Loucy (cell line): ENCODE measurements at regions not wholly inside any gene's neighbourhood (a gene's known extent, or its start where the extent isn't known, plus 50 kb on each side); places are given as distances from the start of the nearest gene placed in this dataset.
"Not testable (repeated sequence)": the region's sequence is repeated elsewhere in the genome, so short reads cannot be mapped to it uniquely, and the experiment has no call there.

Experiments used
- H2AFZ ChIP-seq: fragments of 200-600 bp; sonication (generic); 2 replicates; pipeline ENCODE4 v1.6.0; 2016; ENCODE audit warnings: antibody characterized with exemption, mild to moderate bottlenecking, low read length, moderate library complexity
- H3F3A ChIP-seq: fragments of 200-600 bp; 2 replicates; pipeline ENCODE4 v1.6.0; 2016; ENCODE audit warnings: antibody characterized with exemption, low read depth, mild to moderate bottlenecking
- H3K27me3 ChIP-seq: fragments of 200-600 bp; sonication (generic); 2 replicates; pipeline ENCODE4 v1.6.1; 2014; ENCODE audit warnings: low read length, mild to moderate bottlenecking; ENCODE audit not compliant: insufficient read depth, poor library complexity, severe bottlenecking
- H3K36me3 ChIP-seq: fragments of 200-600 bp; sonication (generic); 2 replicates; pipeline ENCODE4 v1.6.1; 2016; ENCODE audit warnings: low read length; ENCODE audit not compliant: insufficient read depth
- H3K4me1 ChIP-seq: fragments of 200-600 bp; sonication (generic); 2 replicates; pipeline ENCODE4 v1.5.1; 2014; ENCODE audit warnings: low read length, mild to moderate bottlenecking; ENCODE audit not compliant: insufficient read depth, poor library complexity, severe bottlenecking
- H3K4me2 ChIP-seq: fragments of 200-600 bp; sonication (generic); 2 replicates; pipeline ENCODE4 v1.6.0; 2014; ENCODE audit warnings: antibody characterized with exemption, low read length, low read depth, mild to moderate bottlenecking; ENCODE audit not compliant: poor library complexity, severe bottlenecking
- H3K4me3 ChIP-seq: fragments of 200-600 bp; sonication (generic); 2 replicates; pipeline ENCODE4 v1.5.1; 2014; ENCODE audit warnings: low read length, mild to moderate bottlenecking, mixed read lengths; ENCODE audit not compliant: poor library complexity, severe bottlenecking
- H3K79me2 ChIP-seq: fragments of 200-600 bp; sonication (generic); 2 replicates; pipeline ENCODE4 v1.6.1; 2014; ENCODE audit warnings: low read length; ENCODE audit not compliant: insufficient read depth
- H3K9ac ChIP-seq: fragments of 200-600 bp; sonication (generic); 2 replicates; pipeline ENCODE4 v1.6.0; 2014; ENCODE audit warnings: mild to moderate bottlenecking, low read depth, low read length, moderate library complexity; ENCODE audit not compliant: poor library complexity, severe bottlenecking
- H3K9me2 ChIP-seq: fragments of 200-600 bp; sonication (generic); replicated peaks from 2 replicates; pipeline ENCODE4 v1.6.1; 2016; ENCODE audit warnings: low read depth, low read length, mixed read lengths
- H3K9me3 ChIP-seq: fragments of 200-600 bp; sonication (generic); 2 replicates; pipeline ENCODE4 v1.6.1; 2014; ENCODE audit warnings: mild to moderate bottlenecking, antibody characterized with exemption, low read length, low read depth; ENCODE audit not compliant: insufficient read depth
- H4K20me1 ChIP-seq: fragments of 200-600 bp; sonication (generic); 2 replicates; pipeline ENCODE4 v1.6.0; 2014; ENCODE audit warnings: antibody characterized with exemption, low read length, mild to moderate bottlenecking; ENCODE audit not compliant: insufficient read depth, poor library complexity, severe bottlenecking
- EZH2phosphoT487 ChIP-seq: fragments of 200-600 bp; IDR thresholded peaks from 2 replicates; pipeline ENCODE4 v1.6.1; 2018; ENCODE audit warnings: antibody characterized with exemption, mild to moderate bottlenecking, moderate library complexity, borderline replicate concordance
- TF ChIP-seq, protein P1 (sequence below): fragments of 200-600 bp; sonication (generic); conservative IDR thresholded peaks from 2 replicates; pipeline ENCODE4 v1.5.1; 2014; ENCODE audit warnings: mild to moderate bottlenecking, antibody characterized with exemption, low read length

DNA sequence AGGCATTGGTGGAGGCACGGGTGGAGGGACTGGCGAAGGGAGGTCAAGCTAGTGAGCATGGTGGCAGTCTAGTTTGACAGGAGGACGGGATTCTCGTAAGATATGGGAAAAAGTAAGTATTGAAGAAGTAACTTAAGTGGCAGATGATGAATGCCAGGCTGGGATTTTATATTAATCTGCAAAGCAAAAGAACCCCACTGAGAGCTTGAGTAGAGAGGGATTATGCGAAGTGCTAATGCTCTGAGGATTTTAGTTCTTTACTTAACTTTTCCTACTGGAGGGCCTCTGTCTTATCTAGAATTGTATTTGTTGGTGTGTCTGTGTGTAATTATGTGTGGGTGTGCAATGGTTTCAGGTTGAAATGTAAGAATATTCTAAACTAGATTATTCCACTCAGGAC, 327.9 kb downstream of the FAT4 start:
- H3F3A ChIP-seq = no peaks in the 10 kb centered on the region

DNA sequence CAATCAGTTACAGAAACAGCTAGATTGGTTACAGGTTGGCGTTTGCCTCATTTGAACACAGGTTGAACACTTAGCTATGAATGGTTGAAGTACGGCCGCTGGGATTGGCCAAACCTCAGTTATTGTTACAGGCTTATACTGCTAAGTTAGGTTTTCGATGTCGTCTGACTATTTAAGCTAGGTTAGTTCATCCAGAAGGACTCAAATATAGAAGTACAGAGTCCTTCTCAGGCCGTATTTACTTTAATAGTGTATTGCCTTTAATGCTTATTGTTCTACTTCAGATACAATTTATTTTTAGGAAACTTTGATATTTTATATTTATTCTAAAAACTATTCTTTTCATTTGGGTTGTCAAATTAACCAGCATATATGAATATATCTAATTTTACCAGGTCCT, 334.7 kb downstream of the FAT4 start:
- Histone ChIP-seq H3K27me3 (no peaks in the 10 kb centered on the region), H3K9me3 (no peaks in the 10 kb centered on the region), H3K9me2 (no peaks in the 10 kb centered on the region), H3K4me2 (no peak overlapping the region), H3K9ac (no peak overlapping the region), H3F3A (no peaks in the 10 kb centered on the region), H3K4me1 (no peaks in the 10 kb centered on the region), H3K36me3 (no peaks in the 10 kb centered on the region), H4K20me1 (no peaks in the 10 kb centered on the region), H2AFZ (no peak overlapping the region), H3K4me3 (no peak overlapping the region), H3K79me2 (no peaks in the 10 kb centered on the region)
- TF ChIP-seq EZH2phosphoT487 = no peak

More for the DNA sequence above, 327.9 kb downstream of the FAT4 start:
- Histone ChIP-seq H3K9me2 (no peaks in the 10 kb centered on the region), H2AFZ (no peak overlapping the region), H3K79me2 (no peaks in the 10 kb centered on the region), H3K4me3 (no peak overlapping the region), H3K9me3 (no peaks in the 10 kb centered on the region), H3K4me1 (no peaks in the 10 kb centered on the region), H4K20me1 (no peaks in the 10 kb centered on the region), H3K27me3 (no peaks in the 10 kb centered on the region), H3K36me3 (no peaks in the 10 kb centered on the region), H3K9ac (no peak overlapping the region), H3K4me2 (no peak overlapping the region)
- TF ChIP-seq, protein P1, sequence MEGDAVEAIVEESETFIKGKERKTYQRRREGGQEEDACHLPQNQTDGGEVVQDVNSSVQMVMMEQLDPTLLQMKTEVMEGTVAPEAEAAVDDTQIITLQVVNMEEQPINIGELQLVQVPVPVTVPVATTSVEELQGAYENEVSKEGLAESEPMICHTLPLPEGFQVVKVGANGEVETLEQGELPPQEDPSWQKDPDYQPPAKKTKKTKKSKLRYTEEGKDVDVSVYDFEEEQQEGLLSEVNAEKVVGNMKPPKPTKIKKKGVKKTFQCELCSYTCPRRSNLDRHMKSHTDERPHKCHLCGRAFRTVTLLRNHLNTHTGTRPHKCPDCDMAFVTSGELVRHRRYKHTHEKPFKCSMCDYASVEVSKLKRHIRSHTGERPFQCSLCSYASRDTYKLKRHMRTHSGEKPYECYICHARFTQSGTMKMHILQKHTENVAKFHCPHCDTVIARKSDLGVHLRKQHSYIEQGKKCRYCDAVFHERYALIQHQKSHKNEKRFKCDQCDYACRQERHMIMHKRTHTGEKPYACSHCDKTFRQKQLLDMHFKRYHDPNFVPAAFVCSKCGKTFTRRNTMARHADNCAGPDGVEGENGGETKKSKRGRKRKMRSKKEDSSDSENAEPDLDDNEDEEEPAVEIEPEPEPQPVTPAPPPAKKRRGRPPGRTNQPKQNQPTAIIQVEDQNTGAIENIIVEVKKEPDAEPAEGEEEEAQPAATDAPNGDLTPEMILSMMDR = no peak
- no peak for TF ChIP-seq EZH2phosphoT487

DNA sequence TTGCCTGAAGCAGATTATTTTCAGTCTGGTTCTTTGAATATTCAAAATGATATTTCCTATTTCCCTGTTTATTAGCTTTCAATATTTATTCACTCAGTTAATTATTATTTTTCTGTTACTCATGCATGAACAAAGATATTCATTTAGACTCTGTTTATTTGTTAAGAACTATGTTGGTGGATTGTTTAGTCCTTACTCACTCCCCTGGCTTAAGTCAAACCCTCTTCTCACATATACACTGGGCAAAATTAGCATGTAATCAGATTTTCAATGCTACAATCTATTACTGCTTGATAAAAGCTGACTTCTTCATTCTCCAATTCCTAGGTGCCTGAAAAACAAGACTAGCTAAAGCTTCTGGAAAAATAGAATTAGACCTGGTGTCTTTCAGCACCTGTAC, 335.8 kb downstream of the FAT4 start:
- Histone ChIP-seq H3K79me2 (no peaks in the 10 kb centered on the region), H3K9me2 (no peaks in the 10 kb centered on the region), H3K9me3 (no peaks in the 10 kb centered on the region), H3K9ac (no peak overlapping the region), H3K4me3 (no peak overlapping the region), H3F3A (no peaks in the 10 kb centered on the region), H3K4me2 (no peak overlapping the region), H3K27me3 (no peaks in the 10 kb centered on the region), H4K20me1 (no peaks in the 10 kb centered on the region), H3K36me3 (no peaks in the 10 kb centered on the region), H2AFZ (no peak overlapping the region), H3K4me1 (no peaks in the 10 kb centered on the region)
- TF ChIP-seq, protein P1 = no peak
- TF ChIP-seq EZH2phosphoT487 = no peak

DNA sequence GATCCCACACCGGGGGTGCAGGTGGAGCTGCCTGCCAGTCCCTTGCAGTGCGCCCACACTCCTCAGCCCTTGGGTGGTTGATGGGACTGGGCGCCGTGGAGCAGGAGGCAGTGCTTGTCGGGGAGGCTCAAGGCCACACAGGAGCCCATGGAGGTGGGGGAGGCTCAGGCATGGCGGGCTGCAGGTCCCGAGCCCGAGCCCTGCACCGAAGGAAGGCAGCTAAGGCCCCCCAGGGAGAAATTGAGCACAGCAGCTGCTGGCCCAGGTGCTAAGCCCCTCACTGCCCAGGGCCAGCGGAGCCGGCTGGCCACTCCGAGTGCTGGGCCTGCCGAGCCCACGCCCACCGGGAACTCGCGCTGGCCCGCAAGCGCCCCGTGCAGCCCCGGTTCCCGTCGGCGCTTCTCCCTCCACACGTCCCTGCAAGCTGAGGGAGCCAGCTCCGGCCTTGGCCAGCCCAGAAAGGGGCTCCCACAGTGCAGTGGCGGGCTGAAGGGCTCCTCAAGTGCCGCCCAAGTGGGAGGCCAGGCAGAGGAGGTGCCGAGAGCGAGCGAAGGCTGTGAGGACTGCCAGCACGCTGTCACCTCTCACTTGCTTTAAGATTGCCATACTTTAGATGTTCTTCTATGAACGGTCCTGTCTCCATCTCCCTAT, 337.1 kb downstream of the FAT4 start:
- not testable (repeated sequence) for H3K79me2 ChIP-seq, H3K27me3 ChIP-seq, H3K9me2 ChIP-seq, H2AFZ ChIP-seq, H3K4me2 ChIP-seq, H3K4me1 ChIP-seq, H4K20me1 ChIP-seq, H3K4me3 ChIP-seq, H3K36me3 ChIP-seq, H3K9ac ChIP-seq, H3F3A ChIP-seq, H3K9me3 ChIP-seq
